IMR-90 (cell line): ENCODE measurements at regions not wholly inside any gene's neighbourhood (a gene's known extent, or its start where the extent isn't known, plus 50 kb on each side); places are given as distances from the start of the nearest gene placed in this dataset.

Experiments used
- ATAC-seq: fragments of 200-7000 bp; cut with Tn5 transposase; 2 replicates; pipeline ENCODE4 v1.9.1; 2020; ENCODE audit warnings: low read depth, mild to moderate bottlenecking, moderate library complexity
- BruUV-seq: library from RNA; stranded (reverse); fragments of 400-500 nt; replicated peaks from 2 replicates; lab custom pipeline; 2021; lab: Mats Ljungman, UMichigan
- CTCF ChIA-PET: fragments of 300-600 bp; formaldehyde crosslinking; extraction: SDS; loops from one replicate; lab custom pipeline; 2021; ENCODE audit warnings: antibody characterized with exemption; lab: Yijun Ruan, JAX
- POLR2A ChIA-PET: fragments of 300-600 bp; sonication (Branson Sonifier 250); formaldehyde crosslinking; loops from one replicate; lab custom pipeline; 2022; ENCODE audit warnings: antibody characterized with exemption; ENCODE audit not compliant: unreplicated experiment; lab: Charles Lee
- DNase-seq: peaks from one replicate; pipeline ENCODE4 v3.0.0; 2013
- H2AFZ ChIP-seq: replicated peaks from 2 replicates; pipeline ENCODE3; 2013; ENCODE audit warnings: low read length, mild to moderate bottlenecking; ENCODE audit not compliant: poor library complexity
- H2AK5ac ChIP-seq: 2 replicates; pipeline ENCODE4 v1.6.1; 2013; ENCODE audit warnings: low read depth, low read length, inconsistent platforms
- H2AK9ac ChIP-seq: replicated peaks from 2 replicates; pipeline ENCODE3; 2013; ENCODE audit warnings: mild to moderate bottlenecking, low read depth, low read length, moderate library complexity; ENCODE audit not compliant: poor library complexity
- H2BK120ac ChIP-seq: 2 replicates; pipeline ENCODE4 v1.6.1; 2013; ENCODE audit warnings: low read depth, low read length, inconsistent platforms
- H2BK15ac ChIP-seq: 3 replicates; pipeline ENCODE4 v1.6.1; 2013; ENCODE audit warnings: low read depth, low read length, inconsistent platforms
- H2BK20ac ChIP-seq: 2 replicates; pipeline ENCODE4 v1.6.1; 2013; ENCODE audit warnings: low read depth, mild to moderate bottlenecking, inconsistent platforms, low read length, moderate library complexity
- H2BK5ac ChIP-seq: 2 replicates; pipeline ENCODE4 v1.6.1; 2013; ENCODE audit warnings: mild to moderate bottlenecking, low read depth, low read length, inconsistent platforms; ENCODE audit not compliant: poor library complexity, severe bottlenecking
- H3K14ac ChIP-seq: replicated peaks from 2 replicates; pipeline ENCODE4 v1.6.1; 2013; ENCODE audit warnings: low read depth, low read length, inconsistent platforms
- H3K18ac ChIP-seq: 2 replicates; pipeline ENCODE4 v1.6.1; 2013; ENCODE audit warnings: low read depth, low read length, control low read depth
- H3K23ac ChIP-seq: 2 replicates; pipeline ENCODE4 v1.6.1; 2013; ENCODE audit warnings: low read depth, low read length, inconsistent platforms
- H3K27ac ChIP-seq: 2 replicates; pipeline ENCODE4 v1.5.1; 2013; ENCODE audit warnings: mild to moderate bottlenecking, control low read depth, low read length; ENCODE audit not compliant: insufficient read depth
- H3K27me3 ChIP-seq: 2 replicates; pipeline ENCODE4 v1.6.1; 2013; ENCODE audit warnings: low read length; ENCODE audit not compliant: control insufficient read depth, insufficient read depth
- H3K36me3 ChIP-seq: 2 replicates; pipeline ENCODE4 v1.6.1; 2013; ENCODE audit warnings: low read length, mixed read lengths; ENCODE audit not compliant: control insufficient read depth, insufficient read depth
- H3K4ac ChIP-seq: 2 replicates; pipeline ENCODE4 v1.6.1; 2013; ENCODE audit warnings: low read depth, low read length, inconsistent platforms
- H3K4me1 ChIP-seq: 2 replicates; pipeline ENCODE4 v1.6.1; 2013; ENCODE audit warnings: low read length, mixed read lengths; ENCODE audit not compliant: control insufficient read depth, insufficient read depth
- H3K4me2 ChIP-seq: 2 replicates; pipeline ENCODE4 v1.6.1; 2013; ENCODE audit warnings: low read depth, mild to moderate bottlenecking, control low read depth, low read length, moderate library complexity
- H3K4me3 ChIP-seq: 2 replicates; pipeline ENCODE4 v1.5.1; 2013; ENCODE audit warnings: low read depth, mild to moderate bottlenecking, control low read depth, low read length, moderate library complexity; ENCODE audit not compliant: insufficient read depth
- H3K56ac ChIP-seq: 2 replicates; pipeline ENCODE4 v1.6.1; 2013; ENCODE audit warnings: low read length, inconsistent platforms; ENCODE audit not compliant: insufficient read depth; ENCODE audit errors: extremely low read depth
- H3K79me1 ChIP-seq, 2 experiments: 2 replicates each; pipeline ENCODE4 v1.6.1; 2013; ENCODE audit warnings: low read length in 2 of 2, inconsistent platforms in 1 of 2, low read depth in 1 of 2
- H3K9ac ChIP-seq: 2 replicates; pipeline ENCODE4 v1.6.1; 2013; ENCODE audit warnings: low read depth, low read length, control low read depth
- H3K9me1 ChIP-seq: 2 replicates; pipeline ENCODE4 v1.6.1; 2013; ENCODE audit warnings: low read length, inconsistent platforms; ENCODE audit not compliant: insufficient read depth
- H3K9me3 ChIP-seq: 2 replicates; pipeline ENCODE4 v1.6.1; 2013; ENCODE audit warnings: low read length; ENCODE audit not compliant: control insufficient read depth, insufficient read depth
- H4K20me1 ChIP-seq: 2 replicates; pipeline ENCODE4 v1.6.1; 2013; ENCODE audit warnings: low read length, inconsistent platforms; ENCODE audit not compliant: insufficient read depth
- H4K5ac ChIP-seq: 2 replicates; pipeline ENCODE4 v1.6.1; 2013; ENCODE audit warnings: mild to moderate bottlenecking, low read depth, low read length, control low read depth
- H4K8ac ChIP-seq, 2 experiments: 2 replicates each; pipeline ENCODE4 v1.6.1; 2013; ENCODE audit warnings: low read depth in 2 of 2, low read length in 2 of 2, control low read depth in 1 of 2, inconsistent platforms in 1 of 2
- H4K91ac ChIP-seq: 2 replicates; pipeline ENCODE4 v1.6.1; 2013; ENCODE audit warnings: low read depth, low read length, inconsistent platforms; ENCODE audit not compliant: insufficient read depth
- CEBPB ChIP-seq: IDR thresholded peaks from 2 replicates; pipeline ENCODE4 v1.6.1; 2012; ENCODE audit warnings: low read depth, low read length, improper control_type of control experiment
- RAD21 ChIP-seq: IDR thresholded peaks from 2 replicates; pipeline ENCODE4 v1.6.1; 2012; ENCODE audit warnings: low read length, improper control_type of control experiment
- WGBS, 2 experiments: methylation state at CpG; one replicate each; pipeline versions ENCODE4 v1.1.5 to v1.1.7; 2013; ENCODE audit warnings: missing lambda C conversion rate in 2 of 2; ENCODE audit not compliant: insufficient read length in 1 of 2; ENCODE audit errors: extremely low coverage in 2 of 2; 5-methylcytosine and 5-hydroxymethylcytosine counted together
- dilution Hi-C: fragments of 300-500 bp; cut with HindIII; formaldehyde crosslinking; loops from one replicate; pipeline ENCODE4 v1.14.3; 2018; ENCODE audit warnings: low sequenced_read_pairs; ENCODE audit not compliant: unreplicated experiment
- in situ Hi-C: fragments of 300-500 bp; cut with MboI; formaldehyde crosslinking; loops from 3 replicates; pipeline ENCODE4 v1.14.3; 2019; ENCODE audit warnings: low sequenced_read_pairs, inconsistent platforms, mixed read lengths
- intact Hi-C: fragments of 100-400 bp; cut with micrococcal nuclease; formaldehyde crosslinking; loops from 2 replicates; pipeline ENCODE4 v1.10.0; 2022
- TF ChIP-seq, protein P1 (sequence below): conservative IDR thresholded peaks from 2 replicates; pipeline ENCODE4 v1.5.1; 2012; ENCODE audit warnings: mild to moderate bottlenecking, low read depth, low read length, improper control_type of control experiment

DNA sequence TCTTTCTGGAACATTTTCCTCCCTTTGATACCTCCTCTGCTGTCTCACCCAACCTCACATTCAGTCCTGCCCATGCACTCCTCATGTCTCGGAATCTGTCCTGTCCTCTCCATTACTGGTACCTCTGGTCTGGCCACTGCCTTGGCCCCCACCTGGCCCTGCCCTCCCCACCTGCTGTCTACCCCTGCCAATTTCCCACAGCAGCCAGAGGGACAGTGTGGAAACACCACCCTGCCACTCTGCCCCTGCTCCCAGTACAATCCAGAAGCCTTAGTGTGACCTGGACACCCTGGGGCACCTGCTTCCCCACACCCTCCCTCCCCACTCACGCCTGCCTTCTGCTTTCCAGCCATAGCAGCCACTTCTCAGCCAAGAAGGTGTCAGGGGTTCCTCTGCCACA, 534.4 kb downstream of the MATN1 start:
- Histone ChIP-seq H3K4me3 (no peak overlapping the region), H3K56ac (no peak overlapping the region), H3K14ac (no peak overlapping the region), H3K27me3 (no peaks in the 10 kb centered on the region), H3K79me1 (no peaks in the 10 kb centered on the region), H3K9me3 (no peaks in the 10 kb centered on the region), H2BK20ac (no peak overlapping the region), H4K5ac (no peak overlapping the region), H3K4ac (no peak overlapping the region), H3K36me3 (no peaks in the 10 kb centered on the region), H3K18ac (no peak overlapping the region), H2AFZ (no peak overlapping the region), H2BK5ac (no peak overlapping the region), H3K4me1 (peaks cover 1% of the 10 kb centered on the region; the same call in 1 of the 2 replicates), H3K27ac (no peak overlapping the region), H3K9ac (no peak overlapping the region), H2BK120ac (no peak overlapping the region), H2BK15ac (no peak overlapping the region), H4K20me1 (no peaks in the 10 kb centered on the region), H4K8ac (no peak overlapping the region), H3K23ac (no peak overlapping the region), H4K91ac (no peak overlapping the region), H2AK9ac (no peak overlapping the region), H2AK5ac (no peak overlapping the region), H3K9me1 (no peaks in the 10 kb centered on the region), H3K4me2 (no peak overlapping the region)
- no TSS peak for BruUV-seq
- in situ Hi-C loops, result no loop called here
- POLR2A ChIA-PET, result no interaction called here
- DNase-seq, result no peak
- TF ChIP-seq, protein P1, sequence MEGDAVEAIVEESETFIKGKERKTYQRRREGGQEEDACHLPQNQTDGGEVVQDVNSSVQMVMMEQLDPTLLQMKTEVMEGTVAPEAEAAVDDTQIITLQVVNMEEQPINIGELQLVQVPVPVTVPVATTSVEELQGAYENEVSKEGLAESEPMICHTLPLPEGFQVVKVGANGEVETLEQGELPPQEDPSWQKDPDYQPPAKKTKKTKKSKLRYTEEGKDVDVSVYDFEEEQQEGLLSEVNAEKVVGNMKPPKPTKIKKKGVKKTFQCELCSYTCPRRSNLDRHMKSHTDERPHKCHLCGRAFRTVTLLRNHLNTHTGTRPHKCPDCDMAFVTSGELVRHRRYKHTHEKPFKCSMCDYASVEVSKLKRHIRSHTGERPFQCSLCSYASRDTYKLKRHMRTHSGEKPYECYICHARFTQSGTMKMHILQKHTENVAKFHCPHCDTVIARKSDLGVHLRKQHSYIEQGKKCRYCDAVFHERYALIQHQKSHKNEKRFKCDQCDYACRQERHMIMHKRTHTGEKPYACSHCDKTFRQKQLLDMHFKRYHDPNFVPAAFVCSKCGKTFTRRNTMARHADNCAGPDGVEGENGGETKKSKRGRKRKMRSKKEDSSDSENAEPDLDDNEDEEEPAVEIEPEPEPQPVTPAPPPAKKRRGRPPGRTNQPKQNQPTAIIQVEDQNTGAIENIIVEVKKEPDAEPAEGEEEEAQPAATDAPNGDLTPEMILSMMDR, result no peak
- TF ChIP-seq CEBPB (no peak), RAD21 (no peak)
- no peak for ATAC-seq
- CTCF ChIA-PET, result no interaction called here
- WGBS, 2 experiments, result 50% methylated on average over 1 of the region's 2 CpGs; no CpG with 5 or more reads in 1 of the 2 experiments
- intact Hi-C loops, result no loop called here
- dilution Hi-C loops, result no loop called here
